Midbrain (tissue), 1 donor: ENCODE measurements at regions not wholly inside any gene's neighbourhood (a gene's known extent, or its start where the extent isn't known, plus 50 kb on each side); places are given as distances from the start of the nearest gene placed in this dataset.

Experiments used
- DNase-seq: peaks from one replicate; lab custom pipeline; 2025; lab: John Stamatoyannopoulos, UW

GRCh38 chr10:110414548-110415309, 83.0 kb upstream of the DUSP5 start:
- DNase-seq = no peak

GRCh38 chr10:110415809-110416208, 81.9 kb upstream of the DUSP5 start:
- no peak for DNase-seq

- DNase-seq = no peak
Measured at GRCh38 chr10:110416776-110417711, 80.7 kb upstream of the DUSP5 start.

DNA sequence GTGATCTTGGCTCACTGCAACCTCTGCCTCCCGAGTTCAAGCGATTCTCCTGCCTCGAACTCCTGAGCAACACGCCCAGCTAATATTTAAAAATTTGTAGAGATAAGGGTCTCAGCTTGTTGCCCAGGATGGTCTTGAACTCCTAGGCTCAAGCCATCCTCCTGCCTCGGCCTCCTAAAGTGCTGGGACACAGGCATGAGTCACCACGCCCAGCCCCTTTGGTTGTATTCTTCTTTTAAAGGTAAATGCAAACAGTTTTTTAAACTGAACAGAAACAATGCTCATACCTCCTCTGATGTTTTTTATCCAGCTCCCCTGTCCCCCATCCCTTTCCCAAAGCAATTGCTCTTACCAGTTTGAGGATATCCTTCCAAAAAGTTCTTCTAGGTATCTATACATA, 79.5 kb upstream of the DUSP5 start:
- DNase-seq = no peak

DNA sequence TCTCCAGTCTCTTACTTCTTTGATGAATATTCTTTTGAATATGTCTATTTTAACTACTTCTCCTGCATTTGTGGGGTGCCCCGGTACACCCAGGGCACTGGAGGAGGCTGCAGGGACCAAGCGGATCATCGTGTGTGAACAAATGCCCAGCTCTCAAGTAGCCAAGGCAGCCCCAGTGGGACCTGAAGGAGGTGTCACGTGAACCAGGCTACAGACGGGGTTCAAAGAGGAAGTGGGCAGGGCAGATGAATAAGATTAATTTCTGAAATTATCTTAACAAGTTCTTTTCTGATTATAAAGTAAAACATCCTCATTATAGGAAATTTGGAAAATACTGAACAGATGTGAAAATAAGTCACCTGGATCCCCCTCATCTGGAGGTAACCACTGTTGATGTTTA, 78.4 kb upstream of the DUSP5 start:
- DNase-seq = no peak

DNA sequence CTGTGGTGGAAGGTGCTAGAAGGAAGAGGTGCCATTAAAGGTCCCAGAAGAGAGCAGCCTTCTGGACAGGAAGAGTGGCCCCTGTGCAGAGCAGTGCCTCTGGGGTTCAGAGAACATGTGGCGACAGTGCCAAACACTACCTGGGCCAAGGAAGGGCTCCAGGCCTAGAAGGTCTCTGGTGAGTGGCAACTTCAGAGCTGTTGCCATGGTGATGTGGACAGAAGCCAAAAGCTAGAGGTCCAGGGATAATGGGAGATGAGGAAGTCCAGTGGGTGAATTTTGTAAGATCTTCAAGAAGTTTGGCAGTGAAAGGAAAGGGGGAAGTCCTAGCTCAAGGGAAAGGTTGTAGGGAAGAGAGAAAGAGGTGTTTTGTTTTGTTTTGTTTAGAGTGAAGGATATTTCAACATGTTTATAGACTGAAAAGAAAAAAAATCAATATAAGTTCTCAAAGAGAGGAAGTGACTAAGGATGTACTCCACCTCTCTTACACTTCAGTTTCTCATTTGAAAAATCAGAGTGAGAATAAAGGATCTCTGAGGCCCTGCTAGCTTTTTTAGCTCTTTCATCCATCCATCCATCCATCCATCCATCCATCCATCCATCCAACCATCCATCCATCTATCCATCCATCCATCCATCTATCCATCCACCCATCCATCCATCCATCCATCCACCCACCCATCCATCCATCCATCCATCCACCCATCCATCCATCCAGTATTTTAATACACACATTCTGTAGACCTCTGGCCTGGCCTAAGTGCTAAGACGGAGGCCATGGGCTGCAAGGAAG, 77.1 kb upstream of the DUSP5 start:
- no peak for DNase-seq

DNA sequence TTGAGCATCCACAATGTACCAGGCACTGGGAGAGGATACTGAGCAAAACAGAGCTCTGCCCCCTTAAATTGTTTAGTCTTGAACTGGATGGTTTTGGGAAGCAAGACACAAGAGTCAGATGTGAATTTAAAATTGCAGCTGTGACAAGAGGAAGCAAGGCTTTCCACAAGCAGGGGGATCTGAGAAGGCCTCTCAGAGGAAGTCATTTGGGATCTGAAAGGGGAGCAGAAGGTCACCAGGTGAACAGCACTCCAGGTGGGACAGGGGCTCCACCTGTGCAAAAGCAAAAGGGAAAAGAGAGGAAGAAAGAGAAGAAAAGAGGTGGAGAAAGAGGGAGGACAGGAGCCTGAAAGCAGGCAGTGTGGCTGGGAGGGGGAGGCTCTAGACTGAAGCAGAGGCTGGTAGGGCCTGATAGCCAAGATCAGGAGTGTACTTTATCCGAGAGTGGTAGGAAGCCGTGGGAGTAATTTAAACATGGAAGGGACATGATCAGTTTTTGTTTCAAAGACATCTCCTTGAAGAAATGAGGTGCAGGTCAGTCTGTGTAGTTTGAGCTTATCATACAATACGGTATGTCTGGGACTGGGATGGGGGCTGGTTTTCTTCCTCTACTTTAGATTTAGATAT, 76.1 kb upstream of the DUSP5 start:
- no peak for DNase-seq

DNA sequence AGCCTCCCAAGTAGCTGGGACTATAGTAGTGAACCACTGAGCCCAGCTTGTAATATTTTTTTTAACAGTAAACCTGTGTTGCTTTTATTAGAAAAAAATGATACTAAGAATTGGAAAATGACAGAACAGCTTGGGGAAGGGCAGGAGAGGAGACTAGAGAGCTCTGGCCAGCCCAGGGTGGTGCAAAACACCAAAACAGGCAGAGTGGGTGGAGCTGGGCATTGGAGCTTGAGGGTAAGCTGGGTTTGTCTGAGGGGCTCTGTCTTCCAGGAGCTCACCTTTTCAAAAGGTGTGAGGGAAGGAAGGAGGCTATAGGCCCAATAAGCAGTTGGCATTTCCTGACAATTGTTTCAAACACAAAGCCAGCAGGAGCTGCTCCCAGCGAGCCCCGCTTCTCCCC, 75.2 kb upstream of the DUSP5 start:
- no peak for DNase-seq

- DNase-seq = no peak
Measured at GRCh38 chr10:110423650-110424049, 74.1 kb upstream of the DUSP5 start.

- no peak for DNase-seq
Measured at GRCh38 chr10:110425684-110426293, 71.9 kb upstream of the DUSP5 start.

- no peak for DNase-seq
Measured at GRCh38 chr10:110426294-110427181, 71.2 kb upstream of the DUSP5 start.

GRCh38 chr10:110429301-110429700, 68.4 kb upstream of the DUSP5 start:
- DNase-seq = no peak

DNA sequence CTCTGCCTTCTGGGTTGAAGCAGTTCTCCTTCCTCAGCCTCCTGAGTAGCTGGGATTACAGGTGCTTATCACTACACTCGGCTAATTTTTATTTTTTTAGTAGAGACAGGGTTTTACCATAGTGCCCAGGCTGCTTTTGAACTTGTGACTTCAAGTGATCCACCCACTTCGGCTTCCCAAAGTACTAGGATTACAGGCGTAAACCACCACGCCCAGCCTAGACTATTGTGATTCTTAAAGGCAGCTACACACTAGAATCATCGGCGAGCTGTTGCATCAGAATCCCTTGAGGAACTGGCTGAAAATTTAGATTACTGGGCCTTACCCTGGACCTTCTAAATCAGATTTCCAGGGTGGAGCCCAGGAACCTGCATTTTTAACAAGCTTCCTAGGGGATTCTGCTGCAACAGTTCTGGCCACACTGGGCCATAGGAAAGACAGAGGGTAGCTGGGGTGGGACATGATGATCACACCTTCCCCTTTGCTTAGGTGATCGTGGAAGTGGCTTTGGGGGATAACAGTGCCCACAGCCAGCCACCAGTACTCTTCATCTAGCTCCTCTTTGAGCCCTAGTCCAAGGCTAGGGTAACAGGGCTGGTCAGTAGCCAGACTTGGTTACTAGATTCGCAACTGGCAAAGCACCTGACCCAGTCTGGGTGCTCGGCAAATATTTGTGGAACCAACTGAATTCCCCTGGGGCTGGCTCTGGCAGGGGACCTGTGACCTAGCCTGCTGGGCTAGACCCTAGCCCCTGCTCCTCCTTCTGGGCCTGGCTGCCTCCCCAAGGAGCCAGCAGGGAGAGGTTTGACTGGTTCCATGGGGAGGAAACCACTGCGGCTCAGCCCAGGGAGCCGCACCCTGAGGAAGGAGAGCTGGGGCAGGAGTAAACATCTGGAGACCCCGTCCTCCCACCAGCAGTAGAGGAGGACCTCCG, 67.1 kb upstream of the DUSP5 start:
- DNase-seq = no peak

GRCh38 chr10:110431659-110432058, 66.0 kb upstream of the DUSP5 start:
- no peak for DNase-seq

- no peak for DNase-seq
Measured at GRCh38 chr10:110432084-110432483, 65.6 kb upstream of the DUSP5 start.

DNA sequence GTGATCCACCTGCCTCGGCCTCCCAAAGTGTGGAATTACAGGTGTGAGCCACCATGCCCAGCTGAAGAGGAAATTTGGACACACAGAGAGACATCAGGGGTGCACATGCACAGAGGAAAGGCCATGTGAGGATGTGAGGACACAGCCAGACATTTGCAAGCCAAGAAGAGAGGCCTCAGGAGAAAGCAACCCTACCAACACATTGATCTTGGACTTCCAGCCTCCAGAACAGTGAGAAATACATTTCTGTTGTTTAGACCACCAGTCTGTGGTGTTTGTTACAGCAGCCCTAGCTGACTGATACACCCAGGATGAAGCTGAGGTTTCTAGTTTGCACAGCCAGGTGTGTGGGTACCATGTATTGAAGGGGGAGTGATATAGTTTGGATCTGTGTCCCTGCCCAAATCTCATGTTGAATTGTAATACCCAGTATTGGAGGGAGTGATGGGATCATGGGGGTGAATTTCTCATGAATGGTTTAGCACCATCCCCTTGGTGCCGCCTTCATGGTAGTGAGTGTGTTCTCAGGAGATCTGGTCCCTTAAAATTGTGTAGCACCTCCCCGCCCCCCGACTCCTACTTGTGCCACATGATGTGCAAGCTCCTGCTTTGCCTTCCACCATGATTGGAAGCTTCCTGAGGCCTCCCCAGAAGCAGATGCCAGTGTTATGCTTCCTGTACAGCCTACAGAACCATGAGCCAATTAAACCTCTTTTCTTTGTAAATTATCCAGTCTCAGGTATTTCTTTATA, 64.7 kb upstream of the DUSP5 start:
- no peak for DNase-seq

DNA sequence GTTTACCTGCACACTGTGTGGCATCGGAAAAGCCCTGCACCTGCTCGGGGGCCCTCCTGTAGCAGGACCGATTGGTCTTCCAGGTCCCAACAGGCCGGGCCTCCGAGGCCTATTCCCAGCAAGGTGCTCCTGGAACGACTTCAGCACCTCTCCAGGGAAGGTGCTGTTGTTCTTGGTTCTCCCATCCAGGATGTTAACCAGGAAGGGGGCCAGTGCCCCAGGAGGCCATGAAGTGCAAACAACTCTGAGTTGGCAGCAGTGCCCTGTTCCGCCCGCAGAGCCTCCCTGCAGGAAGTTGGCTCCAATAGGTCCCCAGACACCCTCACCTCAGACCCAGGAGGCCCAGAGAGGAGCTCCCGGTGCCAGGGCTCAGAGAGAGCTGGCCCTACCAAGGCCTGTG, 64.0 kb upstream of the DUSP5 start:
- no peak for DNase-seq

DNA sequence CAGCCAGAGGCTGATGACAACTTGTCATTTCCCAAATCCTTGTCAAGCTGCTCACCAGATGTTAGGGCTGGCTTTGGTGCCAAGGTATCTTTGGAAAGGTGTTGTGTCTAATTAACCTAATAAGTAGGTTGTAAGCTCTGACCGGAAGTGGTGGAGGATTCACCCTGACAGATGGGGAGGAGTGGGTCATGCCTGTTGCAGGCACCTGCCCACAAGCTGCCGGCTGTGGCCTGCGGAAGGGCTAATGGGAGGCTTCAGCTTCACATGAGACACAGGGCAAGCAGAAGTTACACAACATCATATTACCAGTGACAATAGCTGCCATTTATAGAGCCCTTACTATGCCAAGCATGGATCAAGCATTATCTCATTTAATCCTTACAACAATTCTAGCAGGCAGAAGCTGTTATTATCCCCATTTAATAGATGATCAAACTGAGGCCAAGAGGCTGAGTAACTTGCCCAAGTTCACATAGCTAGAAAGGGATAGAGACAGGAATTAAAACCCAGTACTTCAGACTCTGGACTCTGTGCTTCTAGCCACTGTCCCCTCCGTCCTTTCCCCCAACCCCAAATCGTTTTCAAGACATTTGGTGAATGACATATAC, 63.1 kb upstream of the DUSP5 start:
- DNase-seq = no peak
